ENCODE measurements at regions not wholly inside any gene's neighbourhood (a gene's known extent, or its start where the extent isn't known, plus 50 kb on each side); places are given as distances from the start of the nearest gene placed in this dataset.

GRCh38 chr11:112584672-112585071, 324.0 kb upstream of the PLET1 start:
- TF ChIP-seq CTCF (IDR thresholded peaks at IDR 0.05) (no peak), POLR2A (IDR thresholded peaks at IDR 0.05) (no peak)
